NB4 (cell line): ENCODE measurements at regions not wholly inside any gene's neighbourhood (a gene's known extent, or its start where the extent isn't known, plus 50 kb on each side); places are given as distances from the start of the nearest gene placed in this dataset.

Experiments used
- MYC ChIP-seq: IDR thresholded peaks from 2 replicates; pipeline ENCODE4 v1.6.1; 2011; ENCODE audit warnings: low read depth, low read length
- POLR2A ChIP-seq: IDR thresholded peaks from 2 replicates; pipeline ENCODE4 v1.6.1; 2011; ENCODE audit warnings: mild to moderate bottlenecking; ENCODE audit not compliant: insufficient read length; ENCODE audit errors: extremely low read depth
- TF ChIP-seq, protein P1 (sequence below): IDR thresholded peaks from one replicate; pipeline ENCODE4 v1.5.1; 2012; ENCODE audit warnings: low read depth, low read length
- TF ChIP-seq, protein P2 (sequence below): IDR thresholded peaks from 2 replicates; pipeline ENCODE4 v1.6.1; 2011; ENCODE audit warnings: low read depth, low read length

DNA sequence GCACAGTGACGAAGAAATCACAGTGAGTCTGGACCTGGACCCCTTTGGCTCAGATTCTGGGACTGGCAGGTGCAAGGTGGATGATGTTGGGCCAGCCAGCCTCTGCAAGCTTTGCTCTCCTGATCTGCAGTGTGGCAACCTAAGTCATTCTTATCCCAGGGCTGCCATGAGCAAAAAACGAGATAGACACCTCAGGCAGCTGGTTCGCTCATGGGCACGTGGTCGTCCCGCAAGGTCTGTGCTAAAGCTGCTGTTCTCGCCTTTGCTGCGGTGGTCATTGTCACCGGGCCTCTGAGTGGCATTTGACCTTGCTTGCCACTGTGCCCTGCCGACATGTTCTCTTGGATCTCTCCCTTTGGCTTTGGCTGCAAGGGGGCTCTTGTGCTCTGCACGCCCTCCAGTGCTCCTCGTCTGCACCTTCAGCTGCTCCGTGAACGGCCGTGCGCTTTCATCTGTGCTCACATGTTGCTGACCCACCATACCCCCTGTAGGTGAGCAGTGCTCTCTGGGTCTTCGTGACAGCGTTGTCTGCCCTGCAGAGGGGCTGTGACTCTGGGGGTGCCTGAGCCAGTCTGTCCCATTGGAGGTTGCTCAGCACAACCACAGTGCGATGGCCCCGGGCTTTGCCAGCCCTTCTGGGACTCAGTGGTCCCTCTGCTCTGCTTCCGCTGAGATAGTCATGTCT, 317.0 kb downstream of the GLRX3 start:
- no peak for TF ChIP-seq MYC
- no peak for TF ChIP-seq POLR2A
- TF ChIP-seq, protein P1, sequence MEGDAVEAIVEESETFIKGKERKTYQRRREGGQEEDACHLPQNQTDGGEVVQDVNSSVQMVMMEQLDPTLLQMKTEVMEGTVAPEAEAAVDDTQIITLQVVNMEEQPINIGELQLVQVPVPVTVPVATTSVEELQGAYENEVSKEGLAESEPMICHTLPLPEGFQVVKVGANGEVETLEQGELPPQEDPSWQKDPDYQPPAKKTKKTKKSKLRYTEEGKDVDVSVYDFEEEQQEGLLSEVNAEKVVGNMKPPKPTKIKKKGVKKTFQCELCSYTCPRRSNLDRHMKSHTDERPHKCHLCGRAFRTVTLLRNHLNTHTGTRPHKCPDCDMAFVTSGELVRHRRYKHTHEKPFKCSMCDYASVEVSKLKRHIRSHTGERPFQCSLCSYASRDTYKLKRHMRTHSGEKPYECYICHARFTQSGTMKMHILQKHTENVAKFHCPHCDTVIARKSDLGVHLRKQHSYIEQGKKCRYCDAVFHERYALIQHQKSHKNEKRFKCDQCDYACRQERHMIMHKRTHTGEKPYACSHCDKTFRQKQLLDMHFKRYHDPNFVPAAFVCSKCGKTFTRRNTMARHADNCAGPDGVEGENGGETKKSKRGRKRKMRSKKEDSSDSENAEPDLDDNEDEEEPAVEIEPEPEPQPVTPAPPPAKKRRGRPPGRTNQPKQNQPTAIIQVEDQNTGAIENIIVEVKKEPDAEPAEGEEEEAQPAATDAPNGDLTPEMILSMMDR, result no peak
- TF ChIP-seq, protein P2, sequence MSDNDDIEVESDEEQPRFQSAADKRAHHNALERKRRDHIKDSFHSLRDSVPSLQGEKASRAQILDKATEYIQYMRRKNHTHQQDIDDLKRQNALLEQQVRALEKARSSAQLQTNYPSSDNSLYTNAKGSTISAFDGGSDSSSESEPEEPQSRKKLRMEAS, result no peak
